ENCODE measurements at regions not wholly inside any gene's neighbourhood (a gene's known extent, or its start where the extent isn't known, plus 50 kb on each side); places are given as distances from the start of the nearest gene placed in this dataset.

DNA sequence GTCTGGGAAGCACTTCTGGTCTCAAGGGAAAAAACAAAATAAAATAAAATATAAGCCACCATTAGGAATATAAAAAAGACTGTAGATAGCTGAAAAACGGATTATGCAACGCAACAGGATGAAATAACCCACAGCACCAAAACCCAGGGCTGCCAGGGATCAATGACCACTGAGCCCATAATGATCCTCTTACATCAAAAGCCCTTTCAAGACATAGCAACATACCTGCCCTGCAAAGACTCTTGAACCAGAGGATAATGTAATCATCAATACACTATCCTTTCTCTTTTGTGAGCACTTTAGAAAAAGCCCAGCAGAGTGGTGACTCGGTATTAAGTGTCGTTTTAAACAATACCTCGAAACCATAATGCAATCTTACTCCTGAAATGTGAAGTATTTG, 235.0 kb upstream of the SOX21 start:
- no peaks in the 10 kb centered on the region for H3K36me3 Mint-ChIP-seq (ENCODE audit: low read depth)
- H3K27me3 Mint-ChIP-seq = peaks cover 6% of the 10 kb centered on the region
- no peak for DNase-seq
- ChIA-PET CTCF (no interaction called here), POLR2A (no interaction called here)
- no peak for ATAC-seq
- intact Hi-C loops (cut with micrococcal nuclease) = no loop called here
- no peaks in the 10 kb centered on the region for H3K4me1 Mint-ChIP-seq (ENCODE audit: low read depth)
- TF ChIP-seq, protein P1, sequence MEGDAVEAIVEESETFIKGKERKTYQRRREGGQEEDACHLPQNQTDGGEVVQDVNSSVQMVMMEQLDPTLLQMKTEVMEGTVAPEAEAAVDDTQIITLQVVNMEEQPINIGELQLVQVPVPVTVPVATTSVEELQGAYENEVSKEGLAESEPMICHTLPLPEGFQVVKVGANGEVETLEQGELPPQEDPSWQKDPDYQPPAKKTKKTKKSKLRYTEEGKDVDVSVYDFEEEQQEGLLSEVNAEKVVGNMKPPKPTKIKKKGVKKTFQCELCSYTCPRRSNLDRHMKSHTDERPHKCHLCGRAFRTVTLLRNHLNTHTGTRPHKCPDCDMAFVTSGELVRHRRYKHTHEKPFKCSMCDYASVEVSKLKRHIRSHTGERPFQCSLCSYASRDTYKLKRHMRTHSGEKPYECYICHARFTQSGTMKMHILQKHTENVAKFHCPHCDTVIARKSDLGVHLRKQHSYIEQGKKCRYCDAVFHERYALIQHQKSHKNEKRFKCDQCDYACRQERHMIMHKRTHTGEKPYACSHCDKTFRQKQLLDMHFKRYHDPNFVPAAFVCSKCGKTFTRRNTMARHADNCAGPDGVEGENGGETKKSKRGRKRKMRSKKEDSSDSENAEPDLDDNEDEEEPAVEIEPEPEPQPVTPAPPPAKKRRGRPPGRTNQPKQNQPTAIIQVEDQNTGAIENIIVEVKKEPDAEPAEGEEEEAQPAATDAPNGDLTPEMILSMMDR (IDR thresholded peaks at IDR 0.05) = no peak
- no peak overlapping the region for H3K4me3 Mint-ChIP-seq
- peaks cover 2% of the 10 kb centered on the region for H3K9me3 Mint-ChIP-seq
- H3K27ac Mint-ChIP-seq = no peak overlapping the region

GRCh38 chr13:94946039-94946438, 233.7 kb upstream of the SOX21 start:
- ChIA-PET CTCF (no interaction called here), POLR2A (no interaction called here)
- Mint-ChIP-seq H3K4me3 (no peak overlapping the region), H3K9me3 (peaks cover 4% of the 10 kb centered on the region), H3K27me3 (peaks cover 8% of the 10 kb centered on the region), H3K4me1 (ENCODE audit: low read depth) (no peaks in the 10 kb centered on the region), H3K36me3 (ENCODE audit: low read depth) (no peaks in the 10 kb centered on the region), H3K27ac (no peak overlapping the region)
- intact Hi-C loops (cut with micrococcal nuclease) = no loop called here
- ATAC-seq = no peak
- no peak for DNase-seq
- TF ChIP-seq, protein P1 (IDR thresholded peaks at IDR 0.05) = no peak

GRCh38 chr13:94938124-94938523, 225.8 kb upstream of the SOX21 start:
- H3K4me3 Mint-ChIP-seq = no peak overlapping the region
- peaks cover 11% of the 10 kb centered on the region for H3K9me3 Mint-ChIP-seq
- peaks cover 9% of the 10 kb centered on the region for H3K27me3 Mint-ChIP-seq
- CTCF ChIA-PET = no interaction called here
- TF ChIP-seq, protein P1 (IDR thresholded peaks at IDR 0.05) = no peak
- intact Hi-C loops (cut with micrococcal nuclease) = no loop called here
- no peaks in the 10 kb centered on the region for H3K36me3 Mint-ChIP-seq (ENCODE audit: low read depth)
- POLR2A ChIA-PET = no interaction called here
- H3K27ac Mint-ChIP-seq = no peak overlapping the region
- DNase-seq (no peak), ATAC-seq (no peak)
- no peaks in the 10 kb centered on the region for H3K4me1 Mint-ChIP-seq (ENCODE audit: low read depth)

DNA sequence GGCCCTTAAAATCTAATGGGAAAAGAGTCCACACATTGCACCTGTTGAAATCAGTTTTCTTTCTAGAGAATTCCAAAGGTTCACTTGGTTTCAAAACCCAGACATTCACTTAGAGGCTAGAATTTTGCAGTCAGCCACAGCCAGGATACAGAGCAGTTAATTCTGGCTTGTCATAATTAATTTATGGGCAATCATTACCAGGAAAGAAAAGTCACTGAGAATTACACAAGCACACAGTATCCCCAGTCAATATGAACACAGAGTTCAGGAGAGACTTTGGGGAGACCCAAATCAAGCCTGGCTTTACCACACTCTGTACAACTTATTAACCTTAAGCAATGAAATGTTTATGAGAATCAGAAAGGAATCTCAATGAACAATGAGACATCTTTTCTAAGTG, 224.3 kb upstream of the SOX21 start:
- Mint-ChIP-seq H3K9me3 (peaks cover 7% of the 10 kb centered on the region), H3K4me3 (no peak overlapping the region), H3K27me3 (peaks cover 10% of the 10 kb centered on the region), H3K4me1 (ENCODE audit: low read depth) (no peaks in the 10 kb centered on the region), H3K36me3 (ENCODE audit: low read depth) (no peaks in the 10 kb centered on the region), H3K27ac (no peak overlapping the region)
- intact Hi-C loops (cut with micrococcal nuclease) = no loop called here
- ATAC-seq (no peak), DNase-seq (no peak)
- TF ChIP-seq, protein P1 (IDR thresholded peaks at IDR 0.05) = no peak
- POLR2A ChIA-PET = no interaction called here
- CTCF ChIA-PET = no interaction called here

- ATAC-seq (no peak), DNase-seq (no peak)
- Mint-ChIP-seq H3K27ac (no peak overlapping the region), H3K4me1 (ENCODE audit: low read depth) (no peaks in the 10 kb centered on the region), H3K4me3 (no peak overlapping the region), H3K27me3 (peaks cover 9% of the 10 kb centered on the region), H3K9me3 (peaks cover 7% of the 10 kb centered on the region), H3K36me3 (ENCODE audit: low read depth) (no peaks in the 10 kb centered on the region)
- ChIA-PET POLR2A (interaction anchor here (1.4 kb wide), 1 partner anchor 16 kb away, joined by 3 read pairs; no protein-coding TSS in a partner anchor), CTCF (interaction anchor here (1.2 kb wide), 1 partner anchor 10 kb away, joined by 3 read pairs; no protein-coding TSS in a partner anchor)
- TF ChIP-seq, protein P1 (IDR thresholded peaks at IDR 0.05) = no peak
- intact Hi-C loops (cut with micrococcal nuclease) = no loop called here
These were observed 221.6 kb upstream of the SOX21 start for GRCh38 chr13:94933936-94934335.

All from activated CD8-positive, alpha-beta T cell treated with anti-CD3 and anti-CD28 coated beads for 36 hours (primary cell).